ENCODE measurements at regions not wholly inside any gene's neighbourhood (a gene's known extent, or its start where the extent isn't known, plus 50 kb on each side); places are given as distances from the start of the nearest gene placed in this dataset.

GRCh38 chr16:51658531-51658930 is 507.5 kb upstream of the SALL1 start:
- Histone ChIP-seq H3K79me1 (ENCODE audit: low read depth, low read length) (no peaks in the 10 kb centered on the region), H2BK15ac (ENCODE audit: low read length) (no peak overlapping the region), H2BK5ac (ENCODE audit: low read length) (no peak overlapping the region), H3K23ac (ENCODE audit: low read depth, low read length, poor library complexity) (no peak overlapping the region), H3K36me3 (replicated peaks in 1 of 2; ENCODE audit: control insufficient read depth in 2 of 2, insufficient read depth in 2 of 2, low read length in 2 of 2) (no peaks in the 10 kb centered on the region), H3K9me3 (replicated peaks in 1 of 2; ENCODE audit: control insufficient read depth in 2 of 2, insufficient read depth in 1 of 2, low read depth in 1 of 2, low read length in 2 of 2) (no peaks in the 10 kb centered on the region), H4K91ac (ENCODE audit: low read depth, low read length, poor library complexity) (no peak overlapping the region), H2AFZ (ENCODE audit: low read length) (no peak overlapping the region), H3K4me3 (ENCODE audit: low read length in 2 of 2) (no peak overlapping the region), H3K4me1 (ENCODE audit: control insufficient read depth in 2 of 2, insufficient read depth in 1 of 2, low read depth in 1 of 2, low read length in 2 of 2) (no peaks in the 10 kb centered on the region), H2AK5ac (ENCODE audit: low read depth, low read length) (no peak overlapping the region), H4K8ac (ENCODE audit: low read depth, low read length) (no peak overlapping the region), H3K4me2 (ENCODE audit: insufficient read depth, low read length, poor library complexity, severe bottlenecking) (no peak overlapping the region), H3K14ac (ENCODE audit: low read length) (no peak overlapping the region), H2BK120ac (ENCODE audit: low read depth, low read length) (no peak overlapping the region), H3K4ac (ENCODE audit: low read length) (no peak overlapping the region), H3K27me3 (ENCODE audit: control insufficient read depth in 3 of 3, insufficient read depth in 3 of 3, low read depth in 1 of 3, low read length in 3 of 3) (no peaks in the 10 kb centered on the region), H3K18ac (ENCODE audit: low read length) (no peak overlapping the region), H3K27ac (replicated peaks; ENCODE audit: low read length) (no peak overlapping the region), H3K9ac (ENCODE audit: low read depth, low read length, poor library complexity) (no peak overlapping the region), H2BK12ac (ENCODE audit: low read length) (no peak overlapping the region)
- DNase-seq (ENCODE audit: low spot score): no peak
- WGBS, 2 donors (ENCODE audit: extremely low coverage in 2 of 2, insufficient read length in 2 of 2, insufficient replicate concordance in 1 of 2): no CpG with 5 or more reads among the region's 8 CpGs

- H2BK120ac ChIP-seq (ENCODE audit: low read depth, low read length): no peak overlapping the region
- no peak overlapping the region for H2AFZ ChIP-seq (ENCODE audit: low read length)
- H2BK12ac ChIP-seq (ENCODE audit: low read length): no peak overlapping the region
- H4K8ac ChIP-seq (ENCODE audit: low read depth, low read length): no peak overlapping the region
- no peak overlapping the region for H2BK15ac ChIP-seq (ENCODE audit: low read length)
- H4K91ac ChIP-seq (ENCODE audit: low read depth, low read length, poor library complexity): no peak overlapping the region
- no peak overlapping the region for H3K27ac ChIP-seq (replicated peaks; ENCODE audit: low read length)
- no peak overlapping the region for H3K18ac ChIP-seq (ENCODE audit: low read length)
- no peaks in the 10 kb centered on the region for H3K9me3 ChIP-seq (replicated peaks in 1 of 2; ENCODE audit: control insufficient read depth in 2 of 2, insufficient read depth in 1 of 2, low read depth in 1 of 2, low read length in 2 of 2)
- H3K9ac ChIP-seq (ENCODE audit: low read depth, low read length, poor library complexity): no peak overlapping the region
- H3K4me2 ChIP-seq (ENCODE audit: insufficient read depth, low read length, poor library complexity, severe bottlenecking): no peak overlapping the region
- no peak overlapping the region for H3K14ac ChIP-seq (ENCODE audit: low read length)
- no peak overlapping the region for H3K4ac ChIP-seq (ENCODE audit: low read length)
- no peak overlapping the region for H2AK5ac ChIP-seq (ENCODE audit: low read depth, low read length)
- no peaks in the 10 kb centered on the region for H3K36me3 ChIP-seq (replicated peaks in 1 of 2; ENCODE audit: control insufficient read depth in 2 of 2, insufficient read depth in 2 of 2, low read length in 2 of 2)
- H3K79me1 ChIP-seq (ENCODE audit: low read depth, low read length): no peaks in the 10 kb centered on the region
- H3K4me3 ChIP-seq (ENCODE audit: low read length in 2 of 2): no peak overlapping the region
- H3K4me1 ChIP-seq (ENCODE audit: control insufficient read depth in 2 of 2, insufficient read depth in 1 of 2, low read depth in 1 of 2, low read length in 2 of 2): no peaks in the 10 kb centered on the region
- no peak overlapping the region for H2BK5ac ChIP-seq (ENCODE audit: low read length)
- H3K27me3 ChIP-seq (ENCODE audit: control insufficient read depth in 3 of 3, insufficient read depth in 3 of 3, low read depth in 1 of 3, low read length in 3 of 3): no peaks in the 10 kb centered on the region
- WGBS, 2 donors (ENCODE audit: extremely low coverage in 2 of 2, insufficient read length in 2 of 2, insufficient replicate concordance in 1 of 2): no CpG with 5 or more reads among the region's 4 CpGs
- DNase-seq (ENCODE audit: low spot score): no peak
- H3K23ac ChIP-seq (ENCODE audit: low read depth, low read length, poor library complexity): no peak overlapping the region
These were observed 506.8 kb upstream of the SALL1 start for GRCh38 chr16:51657848-51658247.

DNA sequence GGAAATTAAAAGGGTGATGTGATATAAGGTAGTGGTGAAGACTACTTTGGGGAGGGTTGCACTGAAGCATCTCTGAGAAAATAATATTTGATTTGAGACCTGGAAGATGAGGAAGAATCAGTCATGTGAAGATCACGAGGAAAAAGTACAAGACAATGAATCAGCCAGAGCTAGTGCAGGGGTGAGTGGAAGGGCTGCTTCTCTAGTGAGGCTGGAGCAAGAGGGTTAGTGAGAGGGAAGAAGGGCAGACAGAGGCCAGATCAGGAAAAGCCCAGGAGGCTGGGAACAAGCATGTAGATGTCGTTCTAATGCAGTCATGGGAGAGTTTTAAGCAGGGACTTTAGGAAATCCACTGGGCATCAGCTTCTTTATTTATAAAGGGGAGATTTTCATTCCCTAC is 504.2 kb upstream of the SALL1 start:
- Histone ChIP-seq H3K36me3 (replicated peaks in 1 of 2; ENCODE audit: control insufficient read depth in 2 of 2, insufficient read depth in 2 of 2, low read length in 2 of 2) (no peaks in the 10 kb centered on the region), H3K27ac (replicated peaks; ENCODE audit: low read length) (no peak overlapping the region), H3K18ac (ENCODE audit: low read length) (no peak overlapping the region), H4K91ac (ENCODE audit: low read depth, low read length, poor library complexity) (no peak overlapping the region), H3K14ac (ENCODE audit: low read length) (no peak overlapping the region), H3K9me3 (replicated peaks in 1 of 2; ENCODE audit: control insufficient read depth in 2 of 2, insufficient read depth in 1 of 2, low read depth in 1 of 2, low read length in 2 of 2) (no peaks in the 10 kb centered on the region), H3K27me3 (ENCODE audit: control insufficient read depth in 3 of 3, insufficient read depth in 3 of 3, low read depth in 1 of 3, low read length in 3 of 3) (no peaks in the 10 kb centered on the region), H4K8ac (ENCODE audit: low read depth, low read length) (no peak overlapping the region), H3K9ac (ENCODE audit: low read depth, low read length, poor library complexity) (no peak overlapping the region), H2BK5ac (ENCODE audit: low read length) (no peak overlapping the region), H2AFZ (ENCODE audit: low read length) (no peak overlapping the region), H3K4ac (ENCODE audit: low read length) (no peak overlapping the region), H3K4me2 (ENCODE audit: insufficient read depth, low read length, poor library complexity, severe bottlenecking) (no peak overlapping the region), H2AK5ac (ENCODE audit: low read depth, low read length) (no peak overlapping the region), H3K4me1 (ENCODE audit: control insufficient read depth in 2 of 2, insufficient read depth in 1 of 2, low read depth in 1 of 2, low read length in 2 of 2) (peaks cover 1 to 3% of the 10 kb centered on the region in 2 donors), H3K79me1 (ENCODE audit: low read depth, low read length) (no peaks in the 10 kb centered on the region), H3K4me3 (ENCODE audit: low read length in 2 of 2) (no peak overlapping the region), H2BK120ac (ENCODE audit: low read depth, low read length) (no peak overlapping the region), H2BK15ac (ENCODE audit: low read length) (no peak overlapping the region), H2BK12ac (ENCODE audit: low read length) (no peak overlapping the region), H3K23ac (ENCODE audit: low read depth, low read length, poor library complexity) (no peak overlapping the region)
- DNase-seq (ENCODE audit: low spot score): no peak
- no CpG with 5 or more reads among the region's 2 CpGs for WGBS, 2 donors (ENCODE audit: extremely low coverage in 2 of 2, insufficient read length in 2 of 2, insufficient replicate concordance in 1 of 2)

DNA sequence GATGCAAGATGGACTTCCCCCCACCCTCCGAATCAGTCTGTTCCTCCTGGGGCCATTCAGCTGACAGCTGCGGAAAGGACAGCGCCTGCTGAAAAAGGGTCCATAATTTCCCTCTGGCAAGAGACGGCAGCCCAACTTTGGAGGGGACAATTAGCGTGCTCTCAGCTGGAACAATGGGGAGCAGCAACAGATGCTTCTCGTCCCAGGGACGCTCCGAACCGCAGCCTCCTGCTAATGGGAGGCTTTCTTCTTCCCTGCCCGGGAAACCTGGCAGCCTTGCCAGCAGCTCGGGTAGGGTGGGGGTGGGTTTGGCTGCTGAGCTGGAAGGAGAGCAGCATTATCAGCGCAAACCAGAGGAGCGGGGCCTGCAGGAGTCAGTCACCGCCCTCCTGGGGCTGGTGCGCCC is 500.0 kb upstream of the SALL1 start:
- Histone ChIP-seq H3K79me1 (ENCODE audit: low read depth, low read length) (no peaks in the 10 kb centered on the region), H3K18ac (ENCODE audit: low read length) (no peak overlapping the region), H3K4me3 (ENCODE audit: low read length in 2 of 2) (no peak overlapping the region), H3K4ac (ENCODE audit: low read length) (no peak overlapping the region), H3K36me3 (replicated peaks in 1 of 2; ENCODE audit: control insufficient read depth in 2 of 2, insufficient read depth in 2 of 2, low read length in 2 of 2) (no peaks in the 10 kb centered on the region), H3K27me3 (ENCODE audit: control insufficient read depth in 3 of 3, insufficient read depth in 3 of 3, low read depth in 1 of 3, low read length in 3 of 3) (no peaks in the 10 kb centered on the region), H2BK15ac (ENCODE audit: low read length) (no peak overlapping the region), H3K9ac (ENCODE audit: low read depth, low read length, poor library complexity) (no peak overlapping the region), H2AK5ac (ENCODE audit: low read depth, low read length) (no peak overlapping the region), H3K9me3 (replicated peaks in 1 of 2; ENCODE audit: control insufficient read depth in 2 of 2, insufficient read depth in 1 of 2, low read depth in 1 of 2, low read length in 2 of 2) (peaks cover 0 to 3% of the 10 kb centered on the region in 2 donors), H3K14ac (ENCODE audit: low read length) (no peak overlapping the region), H3K4me1 (ENCODE audit: control insufficient read depth in 2 of 2, insufficient read depth in 1 of 2, low read depth in 1 of 2, low read length in 2 of 2) (peaks cover 1 to 3% of the 10 kb centered on the region in 2 donors), H3K4me2 (ENCODE audit: insufficient read depth, low read length, poor library complexity, severe bottlenecking) (no peak overlapping the region), H2AFZ (ENCODE audit: low read length) (peak overlapping the region; percentile 72), H2BK5ac (ENCODE audit: low read length) (no peak overlapping the region), H4K8ac (ENCODE audit: low read depth, low read length) (no peak overlapping the region), H3K23ac (ENCODE audit: low read depth, low read length, poor library complexity) (no peak overlapping the region), H3K27ac (replicated peaks; ENCODE audit: low read length) (no peak overlapping the region), H4K91ac (ENCODE audit: low read depth, low read length, poor library complexity) (no peak overlapping the region), H2BK12ac (ENCODE audit: low read length) (no peak overlapping the region), H2BK120ac (ENCODE audit: low read depth, low read length) (no peak overlapping the region)
- WGBS, 2 donors (ENCODE audit: extremely low coverage in 2 of 2, insufficient read length in 2 of 2, insufficient replicate concordance in 1 of 2): no CpG with 5 or more reads among the region's 15 CpGs
- no peak for DNase-seq (ENCODE audit: low spot score)

Data from neuronal stem cell (in vitro differentiated cells).